ENCODE measurements at regions not wholly inside any gene's neighbourhood (a gene's known extent, or its start where the extent isn't known, plus 50 kb on each side); places are given as distances from the start of the nearest gene placed in this dataset.

GRCh38 chr4:13312264-13312663 is 171.9 kb downstream of the RAB28 start:
- TF ChIP-seq, protein P1, sequence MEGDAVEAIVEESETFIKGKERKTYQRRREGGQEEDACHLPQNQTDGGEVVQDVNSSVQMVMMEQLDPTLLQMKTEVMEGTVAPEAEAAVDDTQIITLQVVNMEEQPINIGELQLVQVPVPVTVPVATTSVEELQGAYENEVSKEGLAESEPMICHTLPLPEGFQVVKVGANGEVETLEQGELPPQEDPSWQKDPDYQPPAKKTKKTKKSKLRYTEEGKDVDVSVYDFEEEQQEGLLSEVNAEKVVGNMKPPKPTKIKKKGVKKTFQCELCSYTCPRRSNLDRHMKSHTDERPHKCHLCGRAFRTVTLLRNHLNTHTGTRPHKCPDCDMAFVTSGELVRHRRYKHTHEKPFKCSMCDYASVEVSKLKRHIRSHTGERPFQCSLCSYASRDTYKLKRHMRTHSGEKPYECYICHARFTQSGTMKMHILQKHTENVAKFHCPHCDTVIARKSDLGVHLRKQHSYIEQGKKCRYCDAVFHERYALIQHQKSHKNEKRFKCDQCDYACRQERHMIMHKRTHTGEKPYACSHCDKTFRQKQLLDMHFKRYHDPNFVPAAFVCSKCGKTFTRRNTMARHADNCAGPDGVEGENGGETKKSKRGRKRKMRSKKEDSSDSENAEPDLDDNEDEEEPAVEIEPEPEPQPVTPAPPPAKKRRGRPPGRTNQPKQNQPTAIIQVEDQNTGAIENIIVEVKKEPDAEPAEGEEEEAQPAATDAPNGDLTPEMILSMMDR (IDR thresholded peaks at IDR 0.05; ENCODE audit: low read depth, low read length, missing input control) = no peak
- no peak for TF ChIP-seq TAF1 (conservative IDR thresholded peaks at IDR 0.05)
- no peak for TF ChIP-seq YY1 (IDR thresholded peaks at IDR 0.05)
- TF ChIP-seq REST (IDR thresholded peaks at IDR 0.05) = no peak
- no peak for TF ChIP-seq SP1 (IDR thresholded peaks at IDR 0.05)
- TF ChIP-seq HNF4A (conservative IDR thresholded peaks at IDR 0.05) = no peak
